Stimulated activated naive CD8-positive, alpha-beta T cell treated with anti-CD3 and anti-CD28 coated beads, Interleukin-15, Interleukin-2, amounts not matched to agents 100 ng/mL and 50 ng/mL, for 24 hours (primary cell): ENCODE measurements at regions not wholly inside any gene's neighbourhood (a gene's known extent, or its start where the extent isn't known, plus 50 kb on each side); places are given as distances from the start of the nearest gene placed in this dataset.

ENCODE experiments used
- H3K27ac Mint-ChIP-seq: one replicate; pipeline ENCODE4 v1.8.0; 2021; ENCODE audit warnings: mild to moderate bottlenecking, mixed read lengths
- H3K27me3 Mint-ChIP-seq: one replicate; pipeline ENCODE4 v1.8.0; 2021; ENCODE audit warnings: mixed read lengths
- H3K36me3 Mint-ChIP-seq: one replicate; pipeline ENCODE4 v1.8.0; 2021; ENCODE audit warnings: low read depth, mixed read lengths
- H3K4me1 Mint-ChIP-seq: one replicate; pipeline ENCODE4 v1.8.0; 2021; ENCODE audit warnings: low read depth, mixed read lengths
- H3K4me3 Mint-ChIP-seq: one replicate; pipeline ENCODE4 v1.8.0; 2021; ENCODE audit warnings: mild to moderate bottlenecking, mixed read lengths
- H3K9me3 Mint-ChIP-seq: one replicate; pipeline ENCODE4 v1.8.0; 2021; ENCODE audit warnings: mixed read lengths

DNA sequence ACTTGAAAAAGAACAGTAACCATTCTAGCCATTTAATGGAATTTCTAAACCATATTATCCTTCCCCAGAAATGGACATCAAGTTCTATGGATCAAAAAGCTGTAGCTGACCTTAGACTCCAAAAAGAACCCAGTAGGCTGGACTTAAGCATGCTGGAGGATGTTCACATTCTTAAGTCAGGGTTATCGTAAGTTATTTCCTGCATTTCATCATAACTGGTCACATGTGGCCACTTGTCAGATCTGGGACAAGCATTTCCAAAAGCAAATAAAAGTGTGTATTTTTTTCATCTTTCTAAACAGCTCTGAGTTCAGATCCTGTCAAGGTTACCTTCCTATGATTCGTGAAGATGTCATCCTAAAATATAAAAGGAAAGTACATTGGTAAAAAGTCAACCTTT lies 274.5 kb upstream of the PTGER4 start:
- no peaks in the 10 kb centered on the region for H3K27me3 Mint-ChIP-seq
- H3K27ac Mint-ChIP-seq: peak overlapping the region; percentile 97
- H3K9me3 Mint-ChIP-seq: no peaks in the 10 kb centered on the region
- peaks cover 93% of the 10 kb centered on the region for H3K4me1 Mint-ChIP-seq
- peaks cover 14% of the 10 kb centered on the region for H3K36me3 Mint-ChIP-seq
- peak overlapping the region; percentile 60 for H3K4me3 Mint-ChIP-seq

DNA sequence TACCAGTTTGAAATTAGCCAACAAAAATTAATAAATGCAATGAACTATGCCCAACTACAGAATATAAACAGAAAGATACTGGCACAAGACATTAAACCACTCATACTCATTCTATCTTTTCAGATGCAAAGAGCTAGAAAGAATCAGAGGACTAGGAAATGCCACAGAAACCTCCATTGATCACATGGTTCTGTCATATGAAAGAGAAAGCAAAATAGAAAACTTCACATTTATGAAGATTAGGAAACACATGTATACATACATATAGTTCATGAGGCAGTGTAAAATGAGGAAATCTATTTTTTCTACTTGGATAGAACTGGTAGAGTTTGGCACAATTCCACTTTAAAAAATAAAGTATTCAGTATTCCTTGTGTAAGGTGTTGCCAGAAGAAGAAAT lies 275.1 kb upstream of the PTGER4 start:
- Mint-ChIP-seq H3K27me3 (no peaks in the 10 kb centered on the region), H3K4me3 (peak overlapping the region; percentile 24), H3K9me3 (no peaks in the 10 kb centered on the region), H3K36me3 (peaks cover 14% of the 10 kb centered on the region), H3K27ac (peak overlapping the region; percentile 97), H3K4me1 (peaks cover 91% of the 10 kb centered on the region)

DNA sequence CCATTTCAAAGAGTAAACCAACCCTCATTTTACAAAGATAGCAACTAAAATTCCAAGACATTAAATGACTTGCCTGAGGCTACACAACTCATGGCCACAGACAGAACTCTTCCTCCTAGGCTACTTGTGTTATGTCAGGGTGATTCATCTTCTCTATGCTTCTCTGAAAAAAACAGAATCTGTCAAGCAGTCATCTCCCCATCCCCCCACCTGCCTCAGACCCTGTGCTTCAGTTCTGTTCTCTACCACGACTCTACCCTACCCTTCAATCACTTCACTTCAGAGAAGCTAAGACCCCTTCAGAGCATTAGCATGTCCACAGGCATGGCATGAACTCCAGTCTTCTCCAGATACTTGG lies 277.7 kb upstream of the PTGER4 start:
- Mint-ChIP-seq H3K9me3 (peaks cover 4% of the 10 kb centered on the region), H3K27ac (peak overlapping the region; percentile 85)

DNA sequence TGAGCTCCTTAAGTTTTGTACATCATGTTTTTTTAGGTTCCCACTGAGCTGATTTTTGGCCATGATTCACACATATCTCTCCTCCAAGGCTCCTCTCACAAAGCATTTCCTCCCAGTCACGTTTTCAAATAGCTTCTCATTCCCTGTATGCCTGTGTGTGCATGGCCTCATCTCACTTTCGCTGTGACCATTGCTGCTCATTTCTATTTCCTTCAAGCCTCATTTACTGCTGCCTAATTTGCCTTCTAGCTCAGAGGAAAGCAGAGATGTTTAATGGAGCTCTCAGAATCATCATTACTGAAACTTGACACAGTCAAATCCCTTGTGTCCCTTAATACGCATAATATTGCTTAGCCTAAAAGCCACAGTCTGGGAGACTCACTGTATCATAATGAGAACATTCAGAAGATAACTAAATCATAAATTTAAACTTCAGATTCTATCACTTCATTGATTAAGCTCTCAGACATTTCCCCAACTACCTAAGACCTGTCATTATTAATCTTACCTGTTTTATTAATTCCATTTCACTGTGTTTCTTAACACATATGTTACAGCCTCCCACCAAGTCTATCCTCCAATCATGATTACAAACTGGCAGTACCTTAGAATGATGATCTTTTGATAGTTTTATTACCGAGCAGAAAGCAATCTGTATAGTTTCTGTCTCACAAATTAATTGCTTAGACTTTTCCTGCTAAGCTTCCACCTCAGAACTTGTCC lies 278.3 kb upstream of the PTGER4 start:
- Mint-ChIP-seq H3K9me3 (peaks cover 4% of the 10 kb centered on the region), H3K27me3 (no peaks in the 10 kb centered on the region), H3K4me1 (peaks cover 77% of the 10 kb centered on the region), H3K27ac (peak overlapping the region; percentile 85), H3K4me3 (peak overlapping the region; percentile 34), H3K36me3 (peaks cover under 1% of the 10 kb centered on the region)

More for the DNA sequence above, 277.7 kb upstream of the PTGER4 start:
- Mint-ChIP-seq H3K27me3 (no peaks in the 10 kb centered on the region), H3K4me3 (peak overlapping the region; percentile 34), H3K4me1 (peaks cover 83% of the 10 kb centered on the region), H3K36me3 (peaks cover 6% of the 10 kb centered on the region)

DNA sequence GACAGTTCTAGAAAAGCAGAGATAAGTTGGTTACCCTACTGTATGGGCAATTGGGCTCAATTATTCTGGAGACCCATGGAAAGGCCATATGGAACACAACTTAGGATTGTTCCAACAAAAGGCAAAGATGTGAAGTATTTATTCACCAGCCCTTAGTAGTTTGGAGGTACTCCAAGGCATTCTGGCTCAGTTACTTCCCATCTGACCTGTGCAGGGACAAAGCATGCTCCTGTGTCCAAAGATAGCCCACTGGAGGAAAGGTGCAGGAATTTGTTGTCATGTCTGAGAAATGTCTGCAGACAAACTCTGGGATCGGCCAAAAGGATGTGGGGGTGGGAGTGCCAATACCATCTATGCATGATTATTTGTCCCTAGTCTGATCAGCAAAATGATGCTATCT lies 279.5 kb upstream of the PTGER4 start:
- no peak overlapping the region for H3K27ac Mint-ChIP-seq
- no peaks in the 10 kb centered on the region for H3K27me3 Mint-ChIP-seq
- H3K36me3 Mint-ChIP-seq: no peaks in the 10 kb centered on the region
- H3K9me3 Mint-ChIP-seq: peaks cover 4% of the 10 kb centered on the region
- H3K4me3 Mint-ChIP-seq: no peak overlapping the region
- H3K4me1 Mint-ChIP-seq: peaks cover 65% of the 10 kb centered on the region

DNA sequence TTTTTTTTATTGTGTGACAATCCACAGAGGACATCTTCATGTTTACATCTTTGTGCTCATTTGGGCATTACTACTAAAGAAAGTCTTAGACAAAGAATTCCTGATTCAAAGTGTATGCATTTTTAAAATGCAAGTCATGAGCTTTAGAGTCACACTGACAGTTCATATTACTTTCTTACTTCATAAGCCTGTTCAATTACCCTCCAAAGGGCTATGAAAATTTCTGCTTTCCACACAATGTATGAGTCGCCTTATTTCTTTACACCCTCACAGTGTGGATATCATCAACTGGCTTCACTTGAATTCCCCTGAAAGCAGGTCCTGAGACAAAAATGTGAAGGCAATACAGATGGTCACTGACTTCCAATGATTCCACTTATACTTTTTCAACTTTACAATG lies 280.4 kb upstream of the PTGER4 start:
- no peak overlapping the region for H3K27ac Mint-ChIP-seq
- H3K4me3 Mint-ChIP-seq: no peak overlapping the region
- H3K9me3 Mint-ChIP-seq: peaks cover 4% of the 10 kb centered on the region
- H3K27me3 Mint-ChIP-seq: no peaks in the 10 kb centered on the region
- peaks cover 56% of the 10 kb centered on the region for H3K4me1 Mint-ChIP-seq
- no peaks in the 10 kb centered on the region for H3K36me3 Mint-ChIP-seq

DNA sequence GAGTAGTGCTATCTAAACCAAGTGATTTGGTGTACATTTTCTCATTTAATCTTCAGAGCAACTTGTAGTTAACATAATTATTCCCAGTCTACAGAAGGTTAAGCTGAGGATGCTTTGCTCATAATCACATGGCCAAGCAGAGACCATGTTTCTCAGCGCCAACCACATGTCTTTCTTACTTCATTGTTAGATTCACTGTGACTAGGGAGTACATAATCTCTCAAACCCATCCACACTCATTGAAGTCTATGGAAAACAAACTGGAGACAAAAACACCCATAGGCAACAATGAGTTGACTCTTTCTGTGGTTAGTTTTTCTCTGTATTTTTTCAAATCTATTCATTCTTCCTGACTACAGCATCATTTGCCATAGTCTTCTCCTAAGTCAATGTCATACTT lies 281.7 kb upstream of the PTGER4 start:
- peak overlapping the region; percentile 68 for H3K27ac Mint-ChIP-seq
- H3K4me1 Mint-ChIP-seq: peaks cover 43% of the 10 kb centered on the region
- no peaks in the 10 kb centered on the region for H3K27me3 Mint-ChIP-seq
- no peak overlapping the region for H3K4me3 Mint-ChIP-seq
- peaks cover 4% of the 10 kb centered on the region for H3K9me3 Mint-ChIP-seq
- H3K36me3 Mint-ChIP-seq: no peaks in the 10 kb centered on the region

DNA sequence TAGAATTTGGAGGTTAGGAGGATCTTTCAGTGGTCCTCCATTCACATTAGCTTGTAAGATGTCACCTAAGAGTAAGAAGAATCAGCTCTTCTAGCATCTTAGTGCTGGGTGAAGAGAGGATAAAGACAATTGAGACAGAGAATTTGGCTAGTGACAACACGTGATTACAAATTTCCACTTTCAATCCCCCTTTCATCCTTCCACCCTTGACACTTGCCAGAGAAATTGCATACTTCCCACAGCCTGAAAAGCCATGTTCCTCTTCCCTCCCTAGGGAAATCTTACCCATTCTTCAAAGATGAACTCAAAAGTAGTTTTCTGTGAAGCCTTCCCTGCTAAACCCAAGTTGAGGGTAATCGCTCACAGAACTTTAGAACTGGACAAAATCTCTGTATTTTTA lies 282.6 kb upstream of the PTGER4 start:
- no peak overlapping the region for H3K4me3 Mint-ChIP-seq
- H3K27ac Mint-ChIP-seq: no peak overlapping the region
- no peaks in the 10 kb centered on the region for H3K36me3 Mint-ChIP-seq

DNA sequence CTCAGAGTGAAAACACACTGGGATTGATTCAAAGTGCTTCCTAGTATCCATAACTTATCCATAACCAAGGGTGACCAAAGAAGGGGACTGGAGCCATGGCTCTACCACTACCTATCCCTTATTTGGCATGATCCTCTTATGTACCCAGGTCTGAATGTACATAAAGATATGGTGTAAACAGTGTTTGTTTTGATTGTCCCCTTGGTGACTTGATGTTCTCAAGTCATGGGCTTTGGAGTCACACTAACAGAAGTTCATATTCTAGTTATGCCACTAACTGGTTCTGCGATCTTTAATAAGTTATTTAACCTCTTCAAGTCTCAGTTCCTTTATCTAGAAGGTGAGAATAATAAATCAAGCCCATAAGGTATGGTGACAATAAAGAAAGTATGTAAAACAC lies 283.4 kb upstream of the PTGER4 start:
- no peak overlapping the region for H3K27ac Mint-ChIP-seq
- peaks cover 4% of the 10 kb centered on the region for H3K9me3 Mint-ChIP-seq
- H3K36me3 Mint-ChIP-seq: no peaks in the 10 kb centered on the region
- no peaks in the 10 kb centered on the region for H3K27me3 Mint-ChIP-seq
- no peak overlapping the region for H3K4me3 Mint-ChIP-seq
- peaks cover 34% of the 10 kb centered on the region for H3K4me1 Mint-ChIP-seq

More for the DNA sequence above, 282.6 kb upstream of the PTGER4 start:
- no peaks in the 10 kb centered on the region for H3K27me3 Mint-ChIP-seq
- peaks cover 37% of the 10 kb centered on the region for H3K4me1 Mint-ChIP-seq
- H3K9me3 Mint-ChIP-seq: peaks cover 4% of the 10 kb centered on the region

DNA sequence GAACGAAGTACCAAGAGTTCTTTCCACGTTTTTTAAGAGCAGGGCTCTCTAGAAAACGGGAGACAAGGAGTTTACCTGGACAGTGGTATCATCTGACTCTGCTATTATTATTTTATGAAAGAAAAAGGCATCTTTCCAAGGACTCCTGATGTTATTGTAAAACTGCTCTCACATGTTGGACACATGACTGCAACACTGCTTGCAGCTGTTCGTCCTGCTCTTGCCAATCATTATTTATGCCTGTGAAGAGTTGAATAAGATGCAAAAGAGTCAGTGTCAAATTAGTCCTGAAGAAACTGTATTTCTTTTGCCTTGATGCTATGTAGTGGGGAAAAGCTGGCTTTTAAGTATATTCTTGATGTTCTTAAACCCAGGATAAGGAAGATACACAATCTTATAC lies 284.5 kb upstream of the PTGER4 start:
- H3K27me3 Mint-ChIP-seq: no peaks in the 10 kb centered on the region
- H3K27ac Mint-ChIP-seq: no peak overlapping the region
- H3K4me3 Mint-ChIP-seq: no peak overlapping the region
- peaks cover 35% of the 10 kb centered on the region for H3K4me1 Mint-ChIP-seq
- peaks cover 4% of the 10 kb centered on the region for H3K9me3 Mint-ChIP-seq
- no peaks in the 10 kb centered on the region for H3K36me3 Mint-ChIP-seq

DNA sequence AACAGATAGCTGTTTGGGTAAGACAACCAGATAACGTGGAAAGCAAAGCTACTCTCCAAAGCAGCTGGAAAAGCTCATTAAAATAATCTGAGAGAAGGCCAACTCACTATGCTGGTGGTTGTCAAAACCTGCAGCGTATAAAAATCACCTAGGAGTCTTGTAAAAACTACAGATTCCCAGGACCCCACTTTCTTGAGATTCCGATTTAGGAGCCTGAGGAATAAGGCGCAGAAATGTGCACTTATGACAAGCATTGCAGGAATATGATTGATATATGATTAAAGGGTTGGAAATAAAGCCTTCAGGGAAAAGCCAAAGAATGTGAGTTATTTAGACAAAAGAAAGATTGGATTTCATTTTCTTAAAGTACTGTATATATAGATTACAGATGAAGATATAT lies 285.0 kb upstream of the PTGER4 start:
- H3K9me3 Mint-ChIP-seq: peaks cover 4% of the 10 kb centered on the region
- H3K4me1 Mint-ChIP-seq: peaks cover 37% of the 10 kb centered on the region
- H3K4me3 Mint-ChIP-seq: no peak overlapping the region
- no peaks in the 10 kb centered on the region for H3K27me3 Mint-ChIP-seq
- H3K27ac Mint-ChIP-seq: no peak overlapping the region
- H3K36me3 Mint-ChIP-seq: no peaks in the 10 kb centered on the region

DNA sequence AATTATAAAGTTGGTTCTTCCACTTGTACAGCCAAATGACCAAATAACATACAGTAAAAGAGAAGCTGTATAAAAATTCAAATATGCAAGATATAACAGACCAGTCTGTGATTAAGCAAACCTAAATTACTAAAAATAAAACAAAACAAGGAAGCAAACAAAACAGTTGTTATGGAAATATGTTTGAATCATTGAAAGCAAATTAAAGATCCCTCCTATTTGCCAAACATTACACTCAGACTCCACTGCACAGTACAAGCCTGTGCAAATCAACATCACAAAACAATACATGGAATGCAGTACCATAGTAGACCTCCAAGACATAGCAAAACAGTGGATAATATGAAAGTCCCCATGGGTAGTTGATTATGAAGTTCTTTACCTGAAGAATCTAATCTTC lies 288.1 kb upstream of the PTGER4 start:
- Mint-ChIP-seq H3K9me3 (peaks cover 3% of the 10 kb centered on the region), H3K36me3 (no peaks in the 10 kb centered on the region), H3K4me3 (no peak overlapping the region), H3K27ac (no peak overlapping the region), H3K4me1 (peaks cover 43% of the 10 kb centered on the region), H3K27me3 (no peaks in the 10 kb centered on the region)

DNA sequence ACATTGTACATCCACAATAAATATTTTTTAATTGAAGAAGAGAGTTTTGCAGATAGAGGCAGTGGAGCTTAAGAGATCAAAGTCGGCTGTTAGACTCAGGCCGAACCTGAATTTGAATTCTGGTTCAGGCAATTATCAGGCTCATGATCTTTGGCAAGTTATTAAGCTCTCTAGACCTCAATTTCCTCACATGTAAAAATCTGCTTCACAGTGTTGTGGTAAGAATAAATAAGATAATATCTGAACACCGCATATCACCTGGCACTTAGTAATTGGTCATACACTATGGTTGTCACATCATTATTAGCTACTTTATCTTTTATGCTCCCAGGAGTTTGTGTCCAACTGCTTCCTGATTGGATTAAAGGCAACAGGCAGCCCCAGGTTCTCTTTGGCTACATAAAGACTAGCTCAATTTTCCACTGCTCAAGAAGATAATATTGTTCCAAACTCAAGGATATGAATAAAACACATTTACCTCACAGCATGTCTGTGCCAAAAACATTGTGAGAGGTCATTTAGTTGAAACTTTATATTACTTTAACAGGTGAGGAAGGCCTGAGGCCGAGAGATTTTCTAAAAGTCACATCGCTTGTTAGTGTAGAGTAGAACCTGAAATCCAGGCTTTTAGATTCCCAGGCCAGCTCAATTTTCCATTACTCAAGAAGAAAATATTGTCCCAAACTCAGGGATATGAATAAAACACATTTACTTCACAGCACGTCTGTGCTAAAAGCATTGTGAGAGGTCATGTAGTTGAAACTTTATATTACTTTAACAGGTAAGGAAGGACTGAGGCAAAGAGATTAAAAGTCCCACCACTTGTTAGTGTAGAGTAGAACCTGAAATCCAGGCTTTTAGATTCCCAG lies 289.2 kb upstream of the PTGER4 start:
- Mint-ChIP-seq H3K4me3 (no peak overlapping the region), H3K9me3 (peaks cover 3% of the 10 kb centered on the region), H3K4me1 (peaks cover 53% of the 10 kb centered on the region)

DNA sequence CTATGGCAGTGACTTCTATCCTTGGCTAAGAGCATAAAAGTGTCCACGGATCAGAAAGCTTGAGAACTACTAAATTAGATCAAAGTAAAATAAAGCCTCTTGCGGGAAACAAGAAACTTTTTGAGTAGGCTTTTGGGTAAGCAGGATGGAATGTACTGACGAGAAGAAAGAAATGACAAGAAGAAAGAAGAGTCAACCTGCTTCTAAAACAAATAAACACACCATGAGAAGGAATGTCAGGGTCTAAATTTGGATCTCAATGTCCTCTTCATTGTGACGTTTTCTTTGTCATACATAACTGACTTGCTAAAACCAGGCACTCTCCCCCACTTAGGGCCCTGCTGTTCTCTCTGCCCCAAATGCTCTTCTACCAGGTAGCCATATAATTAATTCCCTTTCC lies 290.1 kb upstream of the PTGER4 start:
- Mint-ChIP-seq H3K36me3 (no peaks in the 10 kb centered on the region), H3K9me3 (peaks cover 3% of the 10 kb centered on the region), H3K4me1 (peaks cover 63% of the 10 kb centered on the region), H3K4me3 (no peak overlapping the region), H3K27ac (peak overlapping the region; percentile 15), H3K27me3 (no peaks in the 10 kb centered on the region)

More for the DNA sequence above, 289.2 kb upstream of the PTGER4 start:
- Mint-ChIP-seq H3K36me3 (no peaks in the 10 kb centered on the region), H3K27ac (no peak overlapping the region), H3K27me3 (no peaks in the 10 kb centered on the region)

DNA sequence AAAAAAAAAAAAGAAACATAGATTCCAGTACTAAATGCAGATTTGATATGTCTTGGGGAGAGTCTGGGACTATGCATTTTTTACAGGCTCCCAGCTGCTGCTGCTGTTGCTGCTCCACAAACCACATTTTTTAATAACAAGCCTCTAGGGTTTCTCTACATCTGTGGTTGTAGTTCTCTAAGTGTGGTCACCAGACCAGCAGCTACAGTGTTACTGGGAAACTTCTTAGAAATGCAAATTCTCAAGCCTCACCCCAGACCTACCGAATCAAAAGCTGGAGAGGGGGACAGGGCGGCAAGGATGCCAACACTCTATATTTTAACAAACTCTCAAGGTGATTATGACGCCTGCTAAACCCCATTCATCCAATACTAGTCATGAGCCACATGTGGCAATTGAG lies 293.4 kb upstream of the PTGER4 start:
- Mint-ChIP-seq H3K27ac (no peak overlapping the region), H3K36me3 (no peaks in the 10 kb centered on the region)

More for the DNA sequence above, 293.4 kb upstream of the PTGER4 start:
- Mint-ChIP-seq H3K4me3 (no peak overlapping the region), H3K27me3 (no peaks in the 10 kb centered on the region), H3K4me1 (peaks cover 91% of the 10 kb centered on the region), H3K9me3 (peaks cover 3% of the 10 kb centered on the region)
